H1 (cell line): ENCODE measurements at regions not wholly inside any gene's neighbourhood (a gene's known extent, or its start where the extent isn't known, plus 50 kb on each side); places are given as distances from the start of the nearest gene placed in this dataset.

Source experiments
- BACH1 ChIP-seq: IDR thresholded peaks from 2 replicates; pipeline ENCODE4 v1.6.1; 2012; ENCODE audit warnings: low read length, improper control_type of control experiment
- CEBPB ChIP-seq: IDR thresholded peaks from 2 replicates; pipeline ENCODE4 v1.6.1; 2012; ENCODE audit warnings: low read depth, low read length
- CTBP2 ChIP-seq: IDR thresholded peaks from 2 replicates; pipeline ENCODE4 v1.7.0; 2011; ENCODE audit warnings: borderline replicate concordance, mild to moderate bottlenecking, moderate library complexity, mixed read lengths, low read length; ENCODE audit not compliant: insufficient read depth, insufficient read length
- CTCF ChIP-seq, 3 experiments: IDR thresholded peaks; 1 replicate in 2 of 3; 2 replicates in 1 of 3; pipeline versions ENCODE4 v1.5.1 to v1.6.1; 2011; ENCODE audit warnings: low read length in 3 of 3, mild to moderate bottlenecking in 3 of 3, inconsistent platforms in 2 of 3, low read depth in 1 of 3, moderate library complexity in 1 of 3; ENCODE audit not compliant: insufficient read depth in 1 of 3; ENCODE audit errors: control extremely low read depth in 1 of 3
- EZH2 ChIP-seq: fragments of 200-600 bp; sonication (generic); IDR thresholded peaks from 2 replicates; pipeline ENCODE4 v1.7.1; 2012; ENCODE audit warnings: low read depth, mild to moderate bottlenecking, moderate library complexity, low read length, inconsistent platforms; ENCODE audit not compliant: severe bottlenecking
- MAX ChIP-seq: IDR thresholded peaks from 2 replicates; pipeline ENCODE4 v1.6.1; 2012; ENCODE audit warnings: inconsistent platforms
- POLR2A ChIP-seq, 2 experiments: IDR thresholded peaks; 1 replicate in 1 of 2; 2 replicates in 1 of 2; pipeline ENCODE4 v1.6.1; 2011; ENCODE audit warnings: low read depth in 2 of 2, low read length in 2 of 2, mild to moderate bottlenecking in 2 of 2; ENCODE audit errors: control extremely low read depth in 1 of 2
- POLR2AphosphoS5 ChIP-seq: IDR thresholded peaks from 2 replicates; pipeline ENCODE4 v1.6.1; 2011; ENCODE audit warnings: low read depth, low read length
- RAD21 ChIP-seq, 2 experiments: IDR thresholded peaks in 1 of 2; conservative IDR thresholded peaks in 1 of 2; 2 replicates each; pipeline ENCODE4 v1.6.1; 2011; ENCODE audit warnings: low read depth in 2 of 2, low read length in 2 of 2, improper control_type of control experiment in 1 of 2, inconsistent platforms in 1 of 2, mild to moderate bottlenecking in 1 of 2, moderate library complexity in 1 of 2
- RBBP5 ChIP-seq: IDR thresholded peaks from 2 replicates; pipeline ENCODE4 v1.7.1; 2012; ENCODE audit warnings: low read depth, mild to moderate bottlenecking, inconsistent platforms, low read length, moderate library complexity, borderline replicate concordance
- RXRA ChIP-seq: IDR thresholded peaks from 2 replicates; pipeline ENCODE4 v1.6.1; 2011; ENCODE audit warnings: low read depth, mild to moderate bottlenecking, low read length, moderate library complexity; ENCODE audit not compliant: insufficient read depth
- SUZ12 ChIP-seq: fragments of 200-600 bp; sonication (generic); IDR thresholded peaks from 2 replicates; pipeline ENCODE4 v1.6.1; 2012; ENCODE audit warnings: mild to moderate bottlenecking, inconsistent platforms, low read length, moderate library complexity, mixed read lengths
- TAF1 ChIP-seq: IDR thresholded peaks from 2 replicates; pipeline ENCODE4 v1.6.1; 2011; ENCODE audit warnings: mild to moderate bottlenecking, low read depth, low read length
- YY1 ChIP-seq: IDR thresholded peaks from 2 replicates; pipeline ENCODE4 v1.6.1; 2011; ENCODE audit warnings: low read depth, mild to moderate bottlenecking, low read length

GRCh38 chr18:33923980-33924379 lies 300.7 kb downstream of the NOL4 start:
- no peak for TF ChIP-seq EZH2
- no peak for TF ChIP-seq RBBP5
- no peak for TF ChIP-seq RAD21 (IDR thresholded peaks at IDR 0.05 in 1 of 2, conservative IDR thresholded peaks at IDR 0.05 in 1 of 2; ENCODE audit: low read depth in 2 of 2, low read length in 2 of 2)
- no peak for TF ChIP-seq CEBPB
- no peak for TF ChIP-seq CTCF (IDR thresholded peaks at IDR 0.05; ENCODE audit: control extremely low read depth in 1 of 3, insufficient read depth in 1 of 3, low read depth in 1 of 3, low read length in 3 of 3)
- TF ChIP-seq BACH1: no peak
- no peak for TF ChIP-seq MAX
- TF ChIP-seq POLR2AphosphoS5: no peak
- TF ChIP-seq POLR2A (IDR thresholded peaks at IDR 0.05; ENCODE audit: control extremely low read depth in 1 of 2, low read depth in 2 of 2, low read length in 2 of 2): no peak
- no peak for TF ChIP-seq YY1
- no peak for TF ChIP-seq TAF1
- no peak for TF ChIP-seq RXRA
- no peak for TF ChIP-seq CTBP2
- TF ChIP-seq SUZ12: no peak
